CD8-positive, alpha-beta memory T cell (primary cell): ENCODE measurements at regions not wholly inside any gene's neighbourhood (a gene's known extent, or its start where the extent isn't known, plus 50 kb on each side); places are given as distances from the start of the nearest gene placed in this dataset.

Experiments used
- CTCF ChIA-PET: fragments of 350-600 bp; sonication (Branson Sonifier 250); formaldehyde crosslinking; loops from one replicate; lab custom pipeline; 2021; ENCODE audit warnings: antibody characterized with exemption; lab: Charles Lee
- POLR2A ChIA-PET: fragments of 350-600 bp; sonication (Branson Sonifier 250); formaldehyde crosslinking; loops from one replicate; lab custom pipeline; 2021; ENCODE audit warnings: antibody characterized with exemption; lab: Charles Lee
- DNase-seq, 5 donors: peaks; one replicate each; pipeline versions ENCODE4 v3.0.0 to v3.0.0-alpha.2; 2020 to 2022; ENCODE audit warnings: mixed read lengths in 1 of 5
- H3K27ac ChIP-seq: one replicate; pipeline ENCODE4 v1.7.0; 2013; ENCODE audit warnings: low read depth, mild to moderate bottlenecking, low read length, moderate library complexity
- H3K27me3 ChIP-seq: 2 replicates; pipeline ENCODE4 v1.7.0; 2013; ENCODE audit warnings: low read length, mild to moderate bottlenecking; ENCODE audit not compliant: insufficient read depth, poor library complexity, severe bottlenecking
- H3K36me3 ChIP-seq: 2 replicates; pipeline ENCODE4 v1.7.0; 2013; ENCODE audit warnings: mild to moderate bottlenecking, low read length, moderate library complexity; ENCODE audit not compliant: insufficient read depth
- H3K4me1 ChIP-seq: 2 replicates; pipeline ENCODE4 v1.7.0; 2013; ENCODE audit warnings: mild to moderate bottlenecking, low read length, moderate library complexity; ENCODE audit not compliant: insufficient read depth
- H3K4me3 ChIP-seq: 2 replicates; pipeline ENCODE4 v1.7.0; 2013; ENCODE audit warnings: mild to moderate bottlenecking, low read length
- H3K9me3 ChIP-seq: 2 replicates; pipeline ENCODE4 v1.7.0; 2013; ENCODE audit warnings: mild to moderate bottlenecking, low read length
- H3K27ac Mint-ChIP-seq, 8 donors: one replicate each; pipeline ENCODE4 v1.8.0; 2020 to 2021; ENCODE audit warnings: mixed read lengths in 8 of 8, mild to moderate bottlenecking in 6 of 8, inconsistent platforms in 3 of 8, moderate library complexity in 3 of 8
- H3K27me3 Mint-ChIP-seq, 2 donors: one replicate each; pipeline ENCODE4 v1.8.0; 2020 to 2021; ENCODE audit warnings: mixed read lengths in 2 of 2, mild to moderate bottlenecking in 1 of 2, moderate library complexity in 1 of 2
- H3K36me3 Mint-ChIP-seq, 3 donors: one replicate each; pipeline ENCODE4 v1.8.0; 2020 to 2021; ENCODE audit warnings: mixed read lengths in 3 of 3, inconsistent platforms in 1 of 3, mild to moderate bottlenecking in 1 of 3
- H3K4me1 Mint-ChIP-seq, 3 donors: one replicate each; pipeline ENCODE4 v1.8.0; 2020 to 2021; ENCODE audit warnings: mixed read lengths in 3 of 3, inconsistent platforms in 1 of 3, mild to moderate bottlenecking in 1 of 3
- H3K4me3 Mint-ChIP-seq, 7 donors: one replicate each; pipeline ENCODE4 v1.8.0; 2020 to 2021; ENCODE audit warnings: mixed read lengths in 7 of 7, mild to moderate bottlenecking in 6 of 7, moderate library complexity in 4 of 7, inconsistent platforms in 2 of 7
- H3K9me3 Mint-ChIP-seq, 5 donors: one replicate each; pipeline ENCODE4 v1.8.0; 2020 to 2022; ENCODE audit warnings: mixed read lengths in 5 of 5, mild to moderate bottlenecking in 3 of 5, moderate library complexity in 2 of 5, inconsistent platforms in 1 of 5

- H3K9me3 ChIP-seq, result no peaks in the 10 kb centered on the region
- H3K9me3 Mint-ChIP-seq, result peaks cover 3 to 26% (median 10%) of the 10 kb centered on the region in 5 donors
- no peaks in the 10 kb centered on the region for H3K27me3 ChIP-seq
- ChIA-PET POLR2A (no interaction called here), CTCF (no interaction called here)
- no peak overlapping the region for H3K4me3 Mint-ChIP-seq
- no peaks in the 10 kb centered on the region for H3K4me1 ChIP-seq
- H3K36me3 Mint-ChIP-seq, result no peaks in the 10 kb centered on the region
- H3K36me3 ChIP-seq, result no peaks in the 10 kb centered on the region
- no peak overlapping the region for H3K27ac ChIP-seq
- H3K4me1 Mint-ChIP-seq, result no peaks in the 10 kb centered on the region
- no peak for DNase-seq
- H3K27ac Mint-ChIP-seq, result no peak overlapping the region
- no peak overlapping the region for H3K4me3 ChIP-seq
- H3K27me3 Mint-ChIP-seq, result no peaks in the 10 kb centered on the region
Observed at GRCh38 chr7:79684384-79684783, 230.9 kb upstream of the MAGI2 start.

DNA sequence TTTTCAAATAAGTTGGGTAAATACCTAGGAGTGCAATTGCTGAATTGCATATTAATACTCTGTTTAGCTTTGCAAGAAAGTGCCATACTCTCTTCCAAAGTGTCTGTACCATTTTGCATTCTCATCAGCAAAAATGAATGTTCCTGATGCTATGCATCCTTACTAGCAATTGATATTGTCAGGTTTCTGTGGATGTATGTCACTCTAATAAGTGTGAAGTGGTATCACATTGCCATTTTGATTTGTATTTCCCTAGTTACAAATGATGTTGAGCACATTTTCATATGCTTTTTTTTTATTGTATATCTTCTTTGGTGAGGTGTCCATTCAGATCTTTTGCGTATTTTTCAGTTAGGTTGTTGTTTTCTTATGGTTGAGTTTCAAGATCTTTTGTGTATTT is 230.4 kb upstream of the MAGI2 start:
- Mint-ChIP-seq H3K36me3 (no peaks in the 10 kb centered on the region), H3K4me3 (no peak overlapping the region), H3K9me3 (peaks cover 3 to 22% (median 10%) of the 10 kb centered on the region in 5 donors), H3K27ac (no peak overlapping the region), H3K27me3 (no peaks in the 10 kb centered on the region), H3K4me1 (no peaks in the 10 kb centered on the region)
- no peak overlapping the region for H3K27ac ChIP-seq
- H3K36me3 ChIP-seq, result no peaks in the 10 kb centered on the region
- H3K4me3 ChIP-seq, result no peak overlapping the region
- H3K9me3 ChIP-seq, result no peaks in the 10 kb centered on the region
- ChIA-PET POLR2A (no interaction called here), CTCF (no interaction called here)
- no peak for DNase-seq
- no peaks in the 10 kb centered on the region for H3K4me1 ChIP-seq
- H3K27me3 ChIP-seq, result no peaks in the 10 kb centered on the region

DNA sequence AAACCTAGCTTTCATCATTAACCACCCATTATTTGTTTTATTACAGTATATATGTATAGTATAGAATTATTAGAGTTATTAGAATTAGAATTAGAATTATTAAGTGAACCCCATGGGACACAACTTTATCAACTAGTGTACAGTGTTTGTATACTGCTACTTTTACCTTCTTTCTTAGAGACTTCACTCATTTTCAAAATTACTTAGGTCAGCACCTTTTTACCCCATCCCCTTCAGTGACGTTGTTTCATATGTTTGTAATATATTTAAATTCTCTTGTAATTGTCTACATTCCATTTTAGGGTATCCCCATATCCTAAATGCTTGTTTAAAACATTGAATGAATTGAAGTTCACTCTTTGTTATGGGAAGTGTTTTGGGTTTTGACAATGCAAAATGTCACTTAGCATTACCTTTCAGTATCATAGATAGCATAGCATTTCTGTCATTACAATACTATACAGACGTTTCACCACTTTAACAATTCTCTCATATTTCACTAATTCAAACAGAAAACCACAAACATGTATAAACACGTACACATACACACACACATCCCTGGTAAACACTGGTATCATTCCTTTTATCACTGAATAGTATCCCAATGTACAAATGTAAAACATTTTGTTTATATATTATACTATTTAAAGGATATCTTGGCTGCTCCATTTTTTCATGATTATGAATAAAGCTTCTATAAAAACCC is 229.9 kb upstream of the MAGI2 start:
- no peaks in the 10 kb centered on the region for H3K36me3 Mint-ChIP-seq

GRCh38 chr7:79681454-79681853 is 228.0 kb upstream of the MAGI2 start:
- Histone ChIP-seq H3K9me3 (no peaks in the 10 kb centered on the region), H3K27me3 (no peaks in the 10 kb centered on the region), H3K4me1 (no peaks in the 10 kb centered on the region), H3K36me3 (no peaks in the 10 kb centered on the region), H3K4me3 (no peak overlapping the region), H3K27ac (no peak overlapping the region)
- H3K27ac Mint-ChIP-seq, result no peak overlapping the region
- no peaks in the 10 kb centered on the region for H3K4me1 Mint-ChIP-seq
- CTCF ChIA-PET, result no interaction called here
- H3K36me3 Mint-ChIP-seq, result no peaks in the 10 kb centered on the region
- peaks cover 2 to 18% (median 10%) of the 10 kb centered on the region in 5 donors for H3K9me3 Mint-ChIP-seq
- H3K4me3 Mint-ChIP-seq, result no peak overlapping the region
- no peaks in the 10 kb centered on the region for H3K27me3 Mint-ChIP-seq
- DNase-seq, result no peak
- POLR2A ChIA-PET, result no interaction called here

More for the DNA sequence above, 229.9 kb upstream of the MAGI2 start:
- Histone ChIP-seq H3K27ac (no peak overlapping the region), H3K27me3 (no peaks in the 10 kb centered on the region), H3K4me1 (no peaks in the 10 kb centered on the region), H3K36me3 (no peaks in the 10 kb centered on the region), H3K4me3 (no peak overlapping the region), H3K9me3 (no peaks in the 10 kb centered on the region)
- Mint-ChIP-seq H3K27me3 (no peaks in the 10 kb centered on the region), H3K4me1 (no peaks in the 10 kb centered on the region), H3K27ac (no peak overlapping the region), H3K4me3 (no peak overlapping the region), H3K9me3 (peaks cover 3 to 18% (median 10%) of the 10 kb centered on the region in 5 donors)
- CTCF ChIA-PET, result no interaction called here
- no peak for DNase-seq
- POLR2A ChIA-PET, result no interaction called here

GRCh38 chr7:79673969-79674368 is 220.5 kb upstream of the MAGI2 start:
- DNase-seq, result no peak
- Histone ChIP-seq H3K27me3 (no peaks in the 10 kb centered on the region), H3K36me3 (no peaks in the 10 kb centered on the region), H3K27ac (no peak overlapping the region), H3K4me3 (no peak overlapping the region), H3K4me1 (no peaks in the 10 kb centered on the region), H3K9me3 (no peaks in the 10 kb centered on the region)
- Mint-ChIP-seq H3K27ac (no peak overlapping the region), H3K9me3 (peaks cover 0 to 24% (median 5%) of the 10 kb centered on the region in 5 donors), H3K36me3 (no peaks in the 10 kb centered on the region), H3K27me3 (peaks cover 0 to 2% of the 10 kb centered on the region in 2 donors), H3K4me3 (no peak overlapping the region), H3K4me1 (no peaks in the 10 kb centered on the region)
- CTCF ChIA-PET, result no interaction called here
- POLR2A ChIA-PET, result no interaction called here

- no peaks in the 10 kb centered on the region for H3K9me3 ChIP-seq
- no peak overlapping the region for H3K4me3 ChIP-seq
- no peak for DNase-seq
- H3K27me3 Mint-ChIP-seq, result peaks cover 0 to 2% of the 10 kb centered on the region in 2 donors
- no peaks in the 10 kb centered on the region for H3K27me3 ChIP-seq
- H3K4me1 Mint-ChIP-seq, result no peaks in the 10 kb centered on the region
- ChIA-PET CTCF (no interaction called here), POLR2A (no interaction called here)
- H3K36me3 ChIP-seq, result no peaks in the 10 kb centered on the region
- H3K36me3 Mint-ChIP-seq, result no peaks in the 10 kb centered on the region
- H3K27ac ChIP-seq, result no peak overlapping the region
- H3K4me3 Mint-ChIP-seq, result no peak overlapping the region
- no peak overlapping the region for H3K27ac Mint-ChIP-seq
- peaks cover 0 to 24% (median 5%) of the 10 kb centered on the region in 5 donors for H3K9me3 Mint-ChIP-seq
- H3K4me1 ChIP-seq, result no peaks in the 10 kb centered on the region
Observed at GRCh38 chr7:79673421-79673820, 220.0 kb upstream of the MAGI2 start.

GRCh38 chr7:79668292-79668691 is 214.8 kb upstream of the MAGI2 start:
- no peak overlapping the region for H3K27ac Mint-ChIP-seq
- peaks cover 2 to 26% (median 6%) of the 10 kb centered on the region in 5 donors for H3K9me3 Mint-ChIP-seq
- POLR2A ChIA-PET, result no interaction called here

GRCh38 chr7:79666472-79666871 is 213.0 kb upstream of the MAGI2 start:
- H3K4me1 Mint-ChIP-seq, result no peaks in the 10 kb centered on the region
- H3K27me3 Mint-ChIP-seq, result no peaks in the 10 kb centered on the region
- H3K36me3 ChIP-seq, result no peaks in the 10 kb centered on the region
- DNase-seq, result no peak
- H3K4me3 Mint-ChIP-seq, result no peak overlapping the region
- CTCF ChIA-PET, result no interaction called here
- no peaks in the 10 kb centered on the region for H3K4me1 ChIP-seq
- H3K36me3 Mint-ChIP-seq, result no peaks in the 10 kb centered on the region
- POLR2A ChIA-PET, result no interaction called here
- no peak overlapping the region for H3K4me3 ChIP-seq
- peaks cover 2 to 25% (median 3%) of the 10 kb centered on the region in 5 donors for H3K9me3 Mint-ChIP-seq
- no peak overlapping the region for H3K27ac Mint-ChIP-seq
- no peaks in the 10 kb centered on the region for H3K27me3 ChIP-seq
- H3K27ac ChIP-seq, result no peak overlapping the region
- no peaks in the 10 kb centered on the region for H3K9me3 ChIP-seq

More at GRCh38 chr7:79668292-79668691, 214.8 kb upstream of the MAGI2 start:
- Histone ChIP-seq H3K4me1 (no peaks in the 10 kb centered on the region), H3K27ac (no peak overlapping the region), H3K27me3 (no peaks in the 10 kb centered on the region), H3K36me3 (no peaks in the 10 kb centered on the region), H3K4me3 (no peak overlapping the region), H3K9me3 (no peaks in the 10 kb centered on the region)
- H3K27me3 Mint-ChIP-seq, result peaks cover 0 to 2% of the 10 kb centered on the region in 2 donors
- CTCF ChIA-PET, result no interaction called here
- no peak overlapping the region for H3K4me3 Mint-ChIP-seq
- H3K36me3 Mint-ChIP-seq, result no peaks in the 10 kb centered on the region
- H3K4me1 Mint-ChIP-seq, result no peaks in the 10 kb centered on the region
- no peak for DNase-seq
